ENCODE measurements at regions not wholly inside any gene's neighbourhood (a gene's known extent, or its start where the extent isn't known, plus 50 kb on each side); places are given as distances from the start of the nearest gene placed in this dataset.

GRCh38 chr16:79918916-79919315 lies 318.4 kb upstream of the MAF start:
- no peak for DNase-seq
- H3K36me3 Mint-ChIP-seq (ENCODE audit: low read depth), result no peaks in the 10 kb centered on the region
- Histone ChIP-seq H3K27ac (ENCODE audit: low read depth, low read length) (no peak overlapping the region), H3K27me3 (ENCODE audit: control insufficient read depth, insufficient read depth, low read length, poor library complexity, severe bottlenecking) (no peaks in the 10 kb centered on the region), H3K9me3 (ENCODE audit: control insufficient read depth, low read length) (no peaks in the 10 kb centered on the region), H3K9ac (ENCODE audit: extremely low read depth, low read length, poor library complexity, severe bottlenecking) (no peak overlapping the region), H3K36me3 (ENCODE audit: control insufficient read depth, insufficient read depth, low read length) (no peaks in the 10 kb centered on the region), H3K4me1 (ENCODE audit: control insufficient read depth, insufficient read depth, low read length) (peaks cover 6% of the 10 kb centered on the region), H3K4me3 (ENCODE audit: low read length) (no peak overlapping the region)
- H3K27me3 Mint-ChIP-seq (ENCODE audit: insufficient read depth), result peaks cover 2% of the 10 kb centered on the region
- H3K27ac Mint-ChIP-seq, result no peak overlapping the region
- no peak overlapping the region for H3K4me3 Mint-ChIP-seq
- 80 to 100% methylated on average over 2 to 3 of the region's 3 CpGs for WGBS, 2 experiments (ENCODE audit: insufficient coverage in 1 of 2, insufficient read length in 1 of 2)
- TF ChIP-seq, protein P1, sequence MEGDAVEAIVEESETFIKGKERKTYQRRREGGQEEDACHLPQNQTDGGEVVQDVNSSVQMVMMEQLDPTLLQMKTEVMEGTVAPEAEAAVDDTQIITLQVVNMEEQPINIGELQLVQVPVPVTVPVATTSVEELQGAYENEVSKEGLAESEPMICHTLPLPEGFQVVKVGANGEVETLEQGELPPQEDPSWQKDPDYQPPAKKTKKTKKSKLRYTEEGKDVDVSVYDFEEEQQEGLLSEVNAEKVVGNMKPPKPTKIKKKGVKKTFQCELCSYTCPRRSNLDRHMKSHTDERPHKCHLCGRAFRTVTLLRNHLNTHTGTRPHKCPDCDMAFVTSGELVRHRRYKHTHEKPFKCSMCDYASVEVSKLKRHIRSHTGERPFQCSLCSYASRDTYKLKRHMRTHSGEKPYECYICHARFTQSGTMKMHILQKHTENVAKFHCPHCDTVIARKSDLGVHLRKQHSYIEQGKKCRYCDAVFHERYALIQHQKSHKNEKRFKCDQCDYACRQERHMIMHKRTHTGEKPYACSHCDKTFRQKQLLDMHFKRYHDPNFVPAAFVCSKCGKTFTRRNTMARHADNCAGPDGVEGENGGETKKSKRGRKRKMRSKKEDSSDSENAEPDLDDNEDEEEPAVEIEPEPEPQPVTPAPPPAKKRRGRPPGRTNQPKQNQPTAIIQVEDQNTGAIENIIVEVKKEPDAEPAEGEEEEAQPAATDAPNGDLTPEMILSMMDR (conservative IDR thresholded peaks at IDR 0.05), result no peak
- H3K4me1 Mint-ChIP-seq, result peaks cover 14% of the 10 kb centered on the region
- no peaks in the 10 kb centered on the region for H3K9me3 Mint-ChIP-seq

DNA sequence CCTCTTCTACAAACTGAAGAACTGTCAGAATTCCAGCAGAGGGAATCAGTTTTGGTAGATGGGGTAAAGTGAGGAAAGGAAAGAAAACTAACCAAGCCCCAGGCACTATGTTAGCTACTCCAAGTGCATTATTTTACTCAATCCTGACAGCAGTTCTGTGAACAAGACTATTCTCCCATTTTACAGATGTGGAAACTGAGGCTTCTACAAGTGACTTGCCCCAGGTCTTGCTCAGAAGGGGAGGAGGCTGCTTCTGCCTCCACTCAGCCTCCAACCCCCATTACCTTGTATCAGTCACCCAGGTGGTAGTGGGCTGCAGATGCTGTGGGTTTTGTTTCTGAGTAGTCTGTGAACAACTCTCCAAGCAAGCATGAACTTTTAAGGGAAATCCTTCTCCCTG lies 315.2 kb upstream of the MAF start:
- no peak overlapping the region for H3K4me3 Mint-ChIP-seq
- Histone ChIP-seq H3K27me3 (ENCODE audit: control insufficient read depth, insufficient read depth, low read length, poor library complexity, severe bottlenecking) (peaks cover 2% of the 10 kb centered on the region), H3K27ac (ENCODE audit: low read depth, low read length) (no peak overlapping the region), H3K9ac (ENCODE audit: extremely low read depth, low read length, poor library complexity, severe bottlenecking) (no peak overlapping the region), H3K9me3 (ENCODE audit: control insufficient read depth, low read length) (no peaks in the 10 kb centered on the region), H3K4me3 (ENCODE audit: low read length) (no peak overlapping the region), H3K4me1 (ENCODE audit: control insufficient read depth, insufficient read depth, low read length) (peaks cover 6% of the 10 kb centered on the region), H3K36me3 (ENCODE audit: control insufficient read depth, insufficient read depth, low read length) (no peaks in the 10 kb centered on the region)
- no peaks in the 10 kb centered on the region for H3K36me3 Mint-ChIP-seq (ENCODE audit: low read depth)
- no peak overlapping the region for H3K27ac Mint-ChIP-seq
- H3K27me3 Mint-ChIP-seq (ENCODE audit: insufficient read depth), result peaks cover 4% of the 10 kb centered on the region
- no peaks in the 10 kb centered on the region for H3K9me3 Mint-ChIP-seq
- TF ChIP-seq, protein P1 (conservative IDR thresholded peaks at IDR 0.05), result no peak
- no peak for DNase-seq
- peaks cover 12% of the 10 kb centered on the region for H3K4me1 Mint-ChIP-seq

DNA sequence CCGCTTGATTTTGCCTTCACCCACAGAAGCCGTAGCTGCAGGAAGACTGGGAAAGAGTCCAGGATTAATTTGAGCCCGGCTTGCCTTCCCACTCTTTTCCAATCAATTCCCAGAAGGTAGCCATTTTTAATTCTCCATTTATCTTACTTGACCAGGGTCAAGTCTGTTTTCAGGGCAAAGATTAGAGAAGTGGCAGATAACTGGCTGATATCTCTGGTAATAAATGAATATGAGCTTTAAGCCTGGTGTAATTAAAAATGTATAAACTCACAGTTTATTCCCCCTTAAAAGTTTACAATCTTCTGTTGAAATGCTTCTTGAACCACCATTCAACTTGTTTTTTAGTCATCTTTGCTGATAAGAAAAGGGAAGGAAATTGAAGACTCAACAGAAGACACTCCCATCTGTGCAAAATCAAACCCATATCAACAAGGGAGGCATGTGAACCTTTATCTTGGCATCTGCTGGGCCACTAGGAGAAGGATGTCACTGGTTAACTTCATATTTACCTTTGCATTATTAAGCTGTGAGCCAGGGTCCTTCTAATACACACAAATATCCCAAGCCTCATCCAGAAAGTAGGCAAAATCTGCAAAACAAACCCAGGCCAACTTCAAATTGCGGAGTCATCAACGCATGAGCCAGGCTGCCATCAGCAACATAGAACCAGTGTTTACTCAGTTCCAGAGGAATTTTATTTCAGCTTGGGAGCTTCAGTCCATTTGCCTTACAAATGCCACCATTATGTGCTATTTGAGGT lies 314.6 kb upstream of the MAF start:
- Mint-ChIP-seq H3K27ac (no peak overlapping the region), H3K9me3 (no peaks in the 10 kb centered on the region), H3K27me3 (ENCODE audit: insufficient read depth) (peaks cover 4% of the 10 kb centered on the region), H3K4me1 (peaks cover 11% of the 10 kb centered on the region), H3K4me3 (no peak overlapping the region), H3K36me3 (ENCODE audit: low read depth) (no peaks in the 10 kb centered on the region)
- WGBS, 2 experiments (ENCODE audit: insufficient coverage in 1 of 2, insufficient read length in 1 of 2), result 91 to 92% methylated on average over 3 to 5 of the region's 5 CpGs
- no peak overlapping the region for H3K27ac ChIP-seq (ENCODE audit: low read depth, low read length)
- H3K36me3 ChIP-seq (ENCODE audit: control insufficient read depth, insufficient read depth, low read length), result no peaks in the 10 kb centered on the region
- DNase-seq, result no peak
- no peak overlapping the region for H3K4me3 ChIP-seq (ENCODE audit: low read length)
- peaks cover 6% of the 10 kb centered on the region for H3K4me1 ChIP-seq (ENCODE audit: control insufficient read depth, insufficient read depth, low read length)
- H3K27me3 ChIP-seq (ENCODE audit: control insufficient read depth, insufficient read depth, low read length, poor library complexity, severe bottlenecking), result peaks cover 4% of the 10 kb centered on the region
- H3K9me3 ChIP-seq (ENCODE audit: control insufficient read depth, low read length), result no peaks in the 10 kb centered on the region
- TF ChIP-seq, protein P1 (conservative IDR thresholded peaks at IDR 0.05), result no peak
- no peak overlapping the region for H3K9ac ChIP-seq (ENCODE audit: extremely low read depth, low read length, poor library complexity, severe bottlenecking)
